T-helper 1 cell (primary cell): ENCODE measurements at regions not wholly inside any gene's neighbourhood (a gene's known extent, or its start where the extent isn't known, plus 50 kb on each side); places are given as distances from the start of the nearest gene placed in this dataset.

Source experiments
- DNase-seq, 5 donors: peaks; one replicate each; pipeline ENCODE4 v3.0.0-alpha.2; 2012 to 2020

GRCh38 chr9:118529210-118529609 lies 825.0 kb downstream of the TLR4 start:
- no peak for DNase-seq

DNA sequence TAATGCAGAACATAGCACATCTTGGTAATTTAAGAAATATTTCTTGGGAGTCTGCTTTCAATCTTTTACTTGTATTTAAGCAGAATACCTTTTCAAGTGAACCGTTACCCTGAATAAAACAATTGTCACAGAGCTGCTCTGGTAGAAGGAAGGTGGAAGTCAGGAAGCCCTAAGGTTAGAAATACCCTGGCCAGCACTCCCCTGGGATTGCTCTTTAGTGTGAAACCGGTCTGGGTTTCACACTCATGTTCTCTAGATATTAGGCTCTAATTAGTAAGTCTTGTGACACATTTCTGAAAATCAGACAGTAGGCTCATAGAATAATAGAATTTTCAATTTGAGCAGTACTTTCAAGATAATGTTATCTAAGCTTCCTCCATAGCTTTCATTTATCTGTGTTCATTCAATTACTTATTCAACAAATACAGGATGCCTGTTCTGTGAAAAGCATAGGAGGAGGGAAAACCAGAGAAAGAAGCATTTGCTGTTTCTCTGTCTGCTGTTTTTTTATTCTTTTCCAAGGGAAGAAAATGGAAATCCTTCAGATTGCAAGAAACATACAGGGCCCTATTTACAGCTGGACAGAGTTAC lies 825.5 kb downstream of the TLR4 start:
- DNase-seq = no peak

GRCh38 chr9:118532592-118532991 lies 828.4 kb downstream of the TLR4 start:
- DNase-seq = no peak

GRCh38 chr9:118533101-118533500 lies 828.9 kb downstream of the TLR4 start:
- DNase-seq = no peak

- no peak for DNase-seq
Measured at GRCh38 chr9:118533850-118534249, 829.6 kb downstream of the TLR4 start.

GRCh38 chr9:118536153-118536552 lies 832.0 kb downstream of the TLR4 start:
- no peak for DNase-seq

GRCh38 chr9:118538959-118539358 lies 830.3 kb downstream of the BRINP1 start:
- DNase-seq = no peak

GRCh38 chr9:118553465-118553864 lies 815.8 kb downstream of the BRINP1 start:
- no peak for DNase-seq

DNA sequence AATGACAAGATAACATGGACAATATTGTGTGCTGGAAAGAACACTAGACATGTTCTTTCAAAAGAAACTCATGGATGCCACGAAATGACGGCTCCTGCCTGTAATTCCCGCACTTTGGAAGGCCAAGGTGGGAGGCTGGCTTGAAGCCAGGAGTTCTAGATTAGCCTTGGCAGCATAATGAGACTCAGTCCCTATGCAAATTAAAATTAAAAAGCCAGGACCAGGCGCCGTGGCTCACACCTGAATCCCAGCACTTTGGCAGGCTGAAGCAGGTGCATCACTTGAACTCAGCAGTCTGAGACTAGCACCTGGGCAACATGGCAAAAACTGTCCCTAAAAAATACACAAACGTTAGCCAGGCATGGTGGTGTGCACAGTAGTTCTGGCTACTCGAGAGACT lies 814.2 kb downstream of the BRINP1 start:
- DNase-seq = no peak

DNA sequence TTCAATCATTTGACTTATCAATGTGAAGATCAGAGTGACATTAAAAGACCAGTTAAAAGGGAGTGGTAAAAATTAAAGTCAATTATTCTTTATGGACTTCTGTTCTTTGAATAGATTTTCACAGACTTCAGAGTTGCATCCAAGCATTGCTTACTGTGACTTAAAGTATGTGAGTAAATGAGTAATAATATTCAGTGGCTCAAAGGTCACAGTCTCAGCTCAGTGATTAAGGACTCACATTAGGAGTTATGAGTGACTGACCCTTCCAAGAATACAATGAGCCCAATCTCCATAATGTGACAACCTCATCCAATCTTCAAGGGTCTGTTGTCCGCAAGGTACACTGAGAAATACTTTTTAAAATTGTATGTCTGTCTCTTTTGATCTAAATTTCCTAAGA lies 811.2 kb downstream of the BRINP1 start:
- DNase-seq = no peak

- no peak for DNase-seq
Measured at GRCh38 chr9:118558891-118559290, 810.3 kb downstream of the BRINP1 start.

DNA sequence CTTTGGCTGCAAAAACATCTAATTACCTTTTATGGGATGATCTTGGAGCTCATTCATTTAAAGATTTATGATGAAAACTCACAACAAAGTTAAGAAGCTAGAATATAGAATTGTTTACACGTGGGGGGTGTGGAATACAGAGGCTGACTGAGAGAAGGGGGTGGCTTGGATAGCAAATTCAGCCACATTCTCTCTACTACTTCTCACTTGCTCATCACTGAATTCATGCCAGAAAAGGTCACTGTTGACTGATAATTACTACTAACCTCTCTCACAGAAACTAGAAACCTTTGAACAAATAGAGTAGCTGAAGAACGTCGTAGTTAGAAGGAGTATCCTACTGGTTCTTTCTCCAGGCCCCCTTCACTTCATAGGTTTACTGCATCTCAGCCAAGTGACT lies 808.2 kb downstream of the BRINP1 start:
- DNase-seq = no peak

- no peak for DNase-seq
Measured at GRCh38 chr9:118563677-118564076, 805.6 kb downstream of the BRINP1 start.

DNA sequence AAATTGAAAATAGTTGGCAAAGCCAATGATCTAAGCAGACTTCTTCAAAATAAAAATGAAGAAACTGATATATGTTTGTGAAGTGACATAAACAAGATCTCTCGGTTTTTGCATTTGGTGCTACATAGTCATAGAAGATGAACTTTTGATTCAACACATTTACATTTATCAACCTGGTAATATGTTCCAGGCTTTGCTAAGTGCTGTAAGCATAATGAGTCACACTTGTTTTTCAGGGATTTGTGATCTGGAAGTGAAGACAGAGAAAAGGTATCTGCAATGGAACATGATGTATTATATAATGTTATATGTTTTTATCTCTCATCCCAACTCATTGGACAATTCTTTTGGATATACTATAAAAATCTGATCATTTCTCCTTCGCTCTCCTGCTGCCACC lies 801.4 kb downstream of the BRINP1 start:
- no peak for DNase-seq

DNA sequence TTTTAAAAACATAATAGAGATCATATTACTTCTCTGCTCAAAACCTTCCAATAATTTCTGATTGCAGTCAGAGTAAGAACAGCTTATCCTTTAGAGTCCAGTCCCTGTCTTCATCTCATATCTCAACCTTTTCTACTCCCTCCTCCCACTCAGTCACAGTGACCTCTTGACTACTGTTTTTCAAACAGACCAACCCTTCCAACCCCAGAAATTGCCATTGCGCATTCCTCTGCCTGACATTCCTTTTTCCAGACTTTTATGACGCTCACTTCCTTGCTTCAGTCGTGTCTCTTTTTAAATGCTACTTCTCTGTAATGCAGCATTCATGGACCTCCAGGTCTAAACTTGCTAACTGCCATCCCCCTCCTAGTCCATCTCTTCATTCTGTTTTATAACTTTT lies 800.5 kb downstream of the BRINP1 start:
- DNase-seq = no peak

GRCh38 chr9:118569148-118569547 lies 800.1 kb downstream of the BRINP1 start:
- DNase-seq = no peak

- no peak for DNase-seq
Measured at GRCh38 chr9:118570066-118570465, 799.2 kb downstream of the BRINP1 start.

- DNase-seq = no peak
Measured at GRCh38 chr9:118575341-118576070, 793.7 kb downstream of the BRINP1 start.

DNA sequence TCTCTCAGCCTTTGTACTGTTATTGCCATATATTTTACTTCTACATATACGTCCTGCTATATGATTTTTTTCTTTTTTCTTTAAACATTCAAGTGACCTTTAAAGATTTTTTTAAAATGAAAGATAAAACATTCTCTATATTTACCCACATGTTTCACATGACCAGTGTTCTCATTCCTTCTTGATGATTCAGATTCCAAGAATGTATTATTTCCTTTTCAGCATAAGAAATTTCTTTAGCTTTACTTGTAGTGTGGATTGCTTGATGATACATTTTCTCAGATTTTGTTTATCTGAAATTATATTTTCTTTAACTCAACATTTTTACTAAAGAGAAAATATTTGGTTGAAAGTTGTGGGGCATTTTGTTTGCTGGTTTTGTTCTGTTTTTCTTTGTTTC lies 792.1 kb downstream of the BRINP1 start:
- DNase-seq = no peak

GRCh38 chr9:118578467-118578866 lies 790.8 kb downstream of the BRINP1 start:
- DNase-seq = no peak

DNA sequence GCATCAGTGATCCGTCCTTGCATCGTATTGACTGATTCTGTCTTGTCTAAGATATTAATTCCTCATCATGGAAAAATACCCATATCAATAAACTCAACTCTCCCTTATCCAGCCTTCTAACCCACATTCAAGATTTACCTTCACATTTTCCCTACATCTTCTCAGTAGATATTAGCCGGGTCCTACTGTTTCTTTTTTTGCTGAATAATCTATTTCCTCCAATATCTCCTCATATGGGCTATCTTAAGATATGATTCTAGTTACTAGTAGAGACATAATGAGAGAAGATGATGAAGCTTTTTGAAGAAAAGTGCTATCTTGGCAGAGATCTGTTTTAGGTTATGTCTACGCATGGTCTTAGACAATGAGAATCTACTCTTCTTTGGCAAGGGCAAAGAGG lies 785.8 kb downstream of the BRINP1 start:
- no peak for DNase-seq

DNA sequence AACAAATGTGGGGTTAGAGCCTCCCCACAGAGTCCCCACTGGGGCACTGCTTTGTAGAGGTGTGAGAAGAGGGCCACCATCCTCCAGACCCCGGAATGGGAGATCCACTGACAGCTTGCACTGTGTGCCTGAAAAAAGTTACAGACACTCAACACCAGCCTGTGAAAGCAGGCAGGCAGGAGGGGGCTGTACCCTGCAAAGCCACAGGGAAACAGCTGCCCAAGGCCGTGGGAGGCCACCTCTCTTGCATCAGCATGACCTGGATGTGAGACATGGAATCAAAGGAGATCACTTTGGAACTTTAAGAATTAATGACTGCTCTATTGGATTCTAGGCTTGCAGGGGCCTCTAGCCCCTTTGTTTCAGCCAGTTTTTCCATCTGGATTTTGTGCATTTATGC lies 782.3 kb downstream of the BRINP1 start:
- DNase-seq = no peak

GRCh38 chr9:118594428-118594827 lies 774.8 kb downstream of the BRINP1 start:
- no peak for DNase-seq

DNA sequence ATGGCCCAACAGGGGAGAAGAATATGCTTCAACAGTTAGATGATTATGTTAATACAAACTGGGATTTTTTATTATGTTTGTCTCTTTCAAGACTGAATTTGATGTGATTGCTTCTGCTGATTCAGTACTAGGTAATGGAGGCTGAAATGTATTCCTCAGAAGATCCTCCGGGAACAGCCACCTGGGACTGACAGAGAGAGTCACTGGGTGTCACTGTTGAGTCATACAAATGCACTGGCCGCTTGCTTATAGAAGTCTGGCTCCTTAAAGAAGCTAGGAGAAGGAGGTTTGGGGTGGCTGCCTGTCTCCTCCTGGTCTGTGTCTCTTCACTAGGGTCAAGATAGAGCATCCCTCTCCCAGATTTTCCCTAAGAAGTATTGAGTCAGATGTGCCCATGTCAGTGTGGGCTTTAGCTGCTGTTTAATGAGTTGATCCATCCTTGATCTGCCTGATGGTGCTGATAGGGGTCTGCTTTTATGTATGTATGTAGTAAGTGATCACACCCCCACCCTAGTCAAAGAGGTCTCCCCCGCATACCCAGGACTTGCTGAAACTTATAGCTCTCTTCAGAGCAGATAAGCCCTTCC lies 773.4 kb downstream of the BRINP1 start:
- DNase-seq = no peak
